NT2/D1 (cell line): ENCODE measurements at regions not wholly inside any gene's neighbourhood (a gene's known extent, or its start where the extent isn't known, plus 50 kb on each side); places are given as distances from the start of the nearest gene placed in this dataset.

Experiments used
- SUZ12 ChIP-seq: IDR thresholded peaks from 2 replicates; pipeline ENCODE4 v1.6.1; 2011; ENCODE audit not compliant: insufficient read length, insufficient read depth; ENCODE audit errors: extremely low read depth
- YY1 ChIP-seq: IDR thresholded peaks from 2 replicates; pipeline ENCODE4 v1.6.1; 2011; ENCODE audit not compliant: insufficient read length, insufficient read depth
- ZNF274 ChIP-seq: IDR thresholded peaks from 2 replicates; pipeline ENCODE4 v1.6.1; 2011; ENCODE audit warnings: mild to moderate bottlenecking, low read depth, low read length

DNA sequence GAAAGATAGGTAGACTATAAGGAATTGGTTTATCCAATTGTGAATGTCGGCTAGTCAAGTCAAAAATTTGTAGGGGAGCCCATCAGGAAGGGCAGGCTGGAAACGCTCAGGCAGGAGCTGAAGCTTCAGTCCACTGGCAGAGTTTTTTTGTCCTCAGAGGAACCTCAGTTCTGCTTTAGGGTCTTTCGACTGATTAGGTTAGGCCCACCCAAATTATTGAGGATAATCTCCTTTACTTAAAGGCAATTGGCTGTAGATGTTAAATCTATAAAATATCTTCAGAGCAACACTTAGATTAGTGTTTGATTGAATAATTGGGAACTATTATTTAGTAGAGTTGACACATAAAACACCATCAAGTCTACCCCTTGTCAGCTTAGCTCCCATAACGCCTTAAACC is 105.5 kb upstream of the ARHGAP5 start:
- TF ChIP-seq ZNF274: no peak
- no peak for TF ChIP-seq SUZ12
- no peak for TF ChIP-seq YY1
